Astrocyte (in vitro differentiated cells and primary cell): ENCODE measurements at regions not wholly inside any gene's neighbourhood (a gene's known extent, or its start where the extent isn't known, plus 50 kb on each side); places are given as distances from the start of the nearest gene placed in this dataset.

Experiments used
- DNase-seq: peaks from one replicate; pipeline ENCODE4 v3.0.0-alpha.2; 2010; ENCODE audit warnings: low read depth
- FAIRE-seq: peaks from 2 replicates; lab custom pipeline; 2011; peaks lifted over from hg19 to GRCh38; lab: Jason Lieb, UNC
- H2AFZ ChIP-seq: 2 replicates; pipeline ENCODE4 v1.6.0; 2012; ENCODE audit warnings: low read depth, low read length, inconsistent platforms
- H3K27ac ChIP-seq: 2 replicates; pipeline ENCODE4 v1.5.1; 2011; ENCODE audit warnings: low read depth, low read length, inconsistent platforms
- H3K27me3 ChIP-seq: 2 replicates; pipeline ENCODE4 v1.6.0; 2011; ENCODE audit warnings: low read length, inconsistent platforms; ENCODE audit not compliant: insufficient read depth
- H3K36me3 ChIP-seq: 2 replicates; pipeline ENCODE4 v1.5.1; 2011; ENCODE audit warnings: low read length, inconsistent platforms; ENCODE audit not compliant: insufficient read depth
- H3K4me1 ChIP-seq: 2 replicates; pipeline ENCODE4 v1.5.1; 2011; ENCODE audit warnings: low read length, inconsistent platforms; ENCODE audit not compliant: insufficient read depth
- H3K4me2 ChIP-seq: 2 replicates; pipeline ENCODE4 v1.6.0; 2012; ENCODE audit warnings: low read length, inconsistent platforms
- H3K4me3 ChIP-seq: 2 replicates; pipeline ENCODE4 v1.5.1; 2011; ENCODE audit warnings: low read depth, mild to moderate bottlenecking, low read length, inconsistent platforms; ENCODE audit not compliant: insufficient read depth
- H3K79me2 ChIP-seq: 2 replicates; pipeline ENCODE4 v1.6.0; 2012; ENCODE audit warnings: mild to moderate bottlenecking, low read length, inconsistent platforms; ENCODE audit not compliant: insufficient read depth
- H3K9ac ChIP-seq: 2 replicates; pipeline ENCODE4 v1.6.0; 2012; ENCODE audit warnings: mild to moderate bottlenecking, low read length, inconsistent platforms
- H3K9me3 ChIP-seq: 2 replicates; pipeline ENCODE4 v1.5.1; 2012; ENCODE audit warnings: low read depth, mild to moderate bottlenecking, low read length, inconsistent platforms; ENCODE audit not compliant: insufficient read depth
- H4K20me1 ChIP-seq: 2 replicates; pipeline ENCODE4 v1.6.0; 2012; ENCODE audit warnings: low read length, inconsistent platforms; ENCODE audit not compliant: insufficient read depth
- H3K27ac Mint-ChIP-seq: one replicate; pipeline ENCODE4 v1.8.0; 2021; ENCODE audit warnings: mild to moderate bottlenecking, mixed read lengths; ENCODE audit not compliant: unreplicated experiment
- H3K27me3 Mint-ChIP-seq: one replicate; pipeline ENCODE4 v1.8.0; 2021; ENCODE audit warnings: low read depth, mixed read lengths; ENCODE audit not compliant: unreplicated experiment
- H3K36me3 Mint-ChIP-seq: one replicate; pipeline ENCODE4 v1.8.0; 2021; ENCODE audit warnings: low read depth, mixed read lengths; ENCODE audit not compliant: unreplicated experiment
- H3K4me1 Mint-ChIP-seq: one replicate; pipeline ENCODE4 v1.8.0; 2021; ENCODE audit warnings: low read depth, mixed read lengths; ENCODE audit not compliant: unreplicated experiment
- H3K4me3 Mint-ChIP-seq: one replicate; pipeline ENCODE4 v1.8.0; 2021; ENCODE audit warnings: mild to moderate bottlenecking, moderate library complexity, mixed read lengths; ENCODE audit not compliant: unreplicated experiment
- H3K9me3 Mint-ChIP-seq: one replicate; pipeline ENCODE4 v1.8.0; 2021; ENCODE audit warnings: mild to moderate bottlenecking, mixed read lengths; ENCODE audit not compliant: unreplicated experiment
- EZH2 ChIP-seq: IDR thresholded peaks from 2 replicates; pipeline ENCODE4 v1.6.1; 2012; ENCODE audit warnings: mild to moderate bottlenecking, low read length, inconsistent platforms; ENCODE audit not compliant: insufficient read depth
- TF ChIP-seq, protein P1 (sequence below): IDR thresholded peaks from 2 replicates; pipeline ENCODE4 v1.5.1; 2011; ENCODE audit warnings: low read depth, mild to moderate bottlenecking, inconsistent platforms, low read length, moderate library complexity; ENCODE audit not compliant: insufficient read depth

DNA sequence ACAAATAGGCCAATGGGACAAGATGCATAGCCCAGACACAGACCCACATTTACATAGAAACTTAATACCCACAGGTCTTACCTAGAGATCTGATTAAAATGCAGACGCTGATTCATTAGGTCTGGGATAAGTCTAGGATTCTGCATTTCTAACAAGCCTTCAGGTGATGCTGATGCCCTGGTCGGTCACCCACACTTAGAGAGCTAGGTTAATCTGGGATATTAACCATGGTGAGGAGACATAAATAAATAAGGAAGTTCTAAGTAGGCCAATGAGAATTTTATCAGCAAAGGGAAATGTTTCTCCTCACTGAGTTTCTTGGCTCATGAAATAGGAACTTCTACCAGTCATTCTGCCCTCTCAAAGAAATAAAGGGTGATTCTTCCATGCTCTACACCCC lies 120.1 kb downstream of the BMP4 start:
- H3K27ac ChIP-seq: no peak overlapping the region
- no peak for FAIRE-seq
- no peaks in the 10 kb centered on the region for H3K9me3 ChIP-seq
- H4K20me1 ChIP-seq: no peaks in the 10 kb centered on the region
- TF ChIP-seq, protein P1, sequence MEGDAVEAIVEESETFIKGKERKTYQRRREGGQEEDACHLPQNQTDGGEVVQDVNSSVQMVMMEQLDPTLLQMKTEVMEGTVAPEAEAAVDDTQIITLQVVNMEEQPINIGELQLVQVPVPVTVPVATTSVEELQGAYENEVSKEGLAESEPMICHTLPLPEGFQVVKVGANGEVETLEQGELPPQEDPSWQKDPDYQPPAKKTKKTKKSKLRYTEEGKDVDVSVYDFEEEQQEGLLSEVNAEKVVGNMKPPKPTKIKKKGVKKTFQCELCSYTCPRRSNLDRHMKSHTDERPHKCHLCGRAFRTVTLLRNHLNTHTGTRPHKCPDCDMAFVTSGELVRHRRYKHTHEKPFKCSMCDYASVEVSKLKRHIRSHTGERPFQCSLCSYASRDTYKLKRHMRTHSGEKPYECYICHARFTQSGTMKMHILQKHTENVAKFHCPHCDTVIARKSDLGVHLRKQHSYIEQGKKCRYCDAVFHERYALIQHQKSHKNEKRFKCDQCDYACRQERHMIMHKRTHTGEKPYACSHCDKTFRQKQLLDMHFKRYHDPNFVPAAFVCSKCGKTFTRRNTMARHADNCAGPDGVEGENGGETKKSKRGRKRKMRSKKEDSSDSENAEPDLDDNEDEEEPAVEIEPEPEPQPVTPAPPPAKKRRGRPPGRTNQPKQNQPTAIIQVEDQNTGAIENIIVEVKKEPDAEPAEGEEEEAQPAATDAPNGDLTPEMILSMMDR: no peak
- TF ChIP-seq EZH2: no peak
- no peaks in the 10 kb centered on the region for H3K36me3 ChIP-seq
- no peaks in the 10 kb centered on the region for H3K36me3 Mint-ChIP-seq
- H3K4me3 Mint-ChIP-seq: no peak overlapping the region
- H3K4me1 ChIP-seq: no peaks in the 10 kb centered on the region
- no peak overlapping the region for H3K27ac Mint-ChIP-seq
- no peaks in the 10 kb centered on the region for H3K4me1 Mint-ChIP-seq
- peaks cover 3% of the 10 kb centered on the region for H3K27me3 ChIP-seq
- H3K4me2 ChIP-seq: no peak overlapping the region
- no peaks in the 10 kb centered on the region for H3K79me2 ChIP-seq
- no peak overlapping the region for H3K9ac ChIP-seq
- H3K27me3 Mint-ChIP-seq: no peaks in the 10 kb centered on the region
- H3K9me3 Mint-ChIP-seq: peaks cover 9% of the 10 kb centered on the region
- DNase-seq: no peak
- H3K4me3 ChIP-seq: no peak overlapping the region
- H2AFZ ChIP-seq: no peak overlapping the region

DNA sequence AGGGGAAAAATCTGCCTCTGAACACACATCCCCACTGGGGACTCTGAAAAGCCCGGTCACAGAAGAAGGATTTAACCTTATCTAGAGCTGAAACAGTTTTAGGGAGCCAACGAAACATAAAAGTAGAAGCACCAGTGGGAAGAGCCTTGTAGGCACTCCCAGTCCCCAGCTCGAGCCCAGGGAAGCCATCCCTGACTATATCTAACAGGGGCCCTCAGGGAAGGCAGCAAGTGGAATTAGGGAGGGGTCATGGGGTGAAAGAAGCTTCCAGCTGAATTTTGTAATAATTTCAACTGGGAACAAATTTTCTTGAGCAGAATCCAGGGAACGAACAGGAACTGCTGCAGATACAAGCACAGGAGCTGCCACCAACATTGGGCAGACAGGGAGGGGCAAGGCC lies 127.8 kb downstream of the BMP4 start:
- no peaks in the 10 kb centered on the region for H3K27me3 Mint-ChIP-seq
- Histone ChIP-seq H3K4me2 (no peak overlapping the region), H3K9me3 (no peaks in the 10 kb centered on the region), H2AFZ (no peak overlapping the region), H3K4me3 (no peak overlapping the region), H3K79me2 (no peaks in the 10 kb centered on the region), H3K27me3 (no peaks in the 10 kb centered on the region), H3K27ac (no peak overlapping the region), H3K4me1 (no peaks in the 10 kb centered on the region), H4K20me1 (no peaks in the 10 kb centered on the region), H3K9ac (no peak overlapping the region), H3K36me3 (no peaks in the 10 kb centered on the region)
- DNase-seq (no peak), FAIRE-seq (no peak)
- H3K4me1 Mint-ChIP-seq: no peaks in the 10 kb centered on the region
- H3K9me3 Mint-ChIP-seq: no peaks in the 10 kb centered on the region
- H3K36me3 Mint-ChIP-seq: no peaks in the 10 kb centered on the region
- no peak overlapping the region for H3K4me3 Mint-ChIP-seq
- TF ChIP-seq EZH2: no peak
- TF ChIP-seq, protein P1: no peak
- no peak overlapping the region for H3K27ac Mint-ChIP-seq

DNA sequence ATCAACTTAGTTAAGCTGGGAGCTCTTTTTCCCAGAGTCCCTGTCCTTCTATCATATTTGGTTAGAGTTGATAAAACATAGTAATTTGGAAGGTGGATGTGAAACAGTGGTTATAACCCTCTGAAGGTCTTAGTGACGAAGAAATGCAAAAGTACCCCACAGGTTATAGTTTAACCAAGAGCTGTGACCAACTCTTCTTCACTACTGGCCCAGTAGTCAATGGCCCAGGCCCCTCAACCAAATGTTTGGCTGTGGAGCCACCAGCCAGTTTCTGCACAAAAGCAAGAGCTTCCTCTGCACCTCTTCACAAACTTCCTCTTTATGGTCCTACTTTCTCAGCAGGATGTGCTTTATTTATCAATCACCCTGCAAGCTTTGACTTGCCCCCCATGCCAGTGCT lies 132.6 kb downstream of the BMP4 start:
- H3K27me3 Mint-ChIP-seq: no peaks in the 10 kb centered on the region

More for the DNA sequence above, 132.6 kb downstream of the BMP4 start:
- Histone ChIP-seq H2AFZ (no peak overlapping the region), H3K9me3 (no peaks in the 10 kb centered on the region), H3K4me3 (no peak overlapping the region), H3K4me1 (no peaks in the 10 kb centered on the region), H3K27me3 (no peaks in the 10 kb centered on the region), H3K36me3 (no peaks in the 10 kb centered on the region), H3K27ac (no peak overlapping the region), H3K79me2 (no peaks in the 10 kb centered on the region), H4K20me1 (no peaks in the 10 kb centered on the region), H3K4me2 (no peak overlapping the region), H3K9ac (no peak overlapping the region)
- H3K4me1 Mint-ChIP-seq: no peaks in the 10 kb centered on the region
- H3K36me3 Mint-ChIP-seq: no peaks in the 10 kb centered on the region
- DNase-seq (no peak), FAIRE-seq (no peak)
- no peaks in the 10 kb centered on the region for H3K9me3 Mint-ChIP-seq
- TF ChIP-seq, protein P1: no peak
- no peak for TF ChIP-seq EZH2
- no peak overlapping the region for H3K27ac Mint-ChIP-seq
- no peak overlapping the region for H3K4me3 Mint-ChIP-seq
